HG02678 (cell line): ENCODE measurements at regions not wholly inside any gene's neighbourhood (a gene's known extent, or its start where the extent isn't known, plus 50 kb on each side); places are given as distances from the start of the nearest gene placed in this dataset.

ENCODE experiments used
- ATAC-seq: cut with Tn5 transposase; IDR thresholded peaks from one replicate; pipeline ENCODE4 v1.9.1; 2021; ENCODE audit warnings: mild to moderate bottlenecking, moderate library complexity; ENCODE audit not compliant: unreplicated experiment

DNA sequence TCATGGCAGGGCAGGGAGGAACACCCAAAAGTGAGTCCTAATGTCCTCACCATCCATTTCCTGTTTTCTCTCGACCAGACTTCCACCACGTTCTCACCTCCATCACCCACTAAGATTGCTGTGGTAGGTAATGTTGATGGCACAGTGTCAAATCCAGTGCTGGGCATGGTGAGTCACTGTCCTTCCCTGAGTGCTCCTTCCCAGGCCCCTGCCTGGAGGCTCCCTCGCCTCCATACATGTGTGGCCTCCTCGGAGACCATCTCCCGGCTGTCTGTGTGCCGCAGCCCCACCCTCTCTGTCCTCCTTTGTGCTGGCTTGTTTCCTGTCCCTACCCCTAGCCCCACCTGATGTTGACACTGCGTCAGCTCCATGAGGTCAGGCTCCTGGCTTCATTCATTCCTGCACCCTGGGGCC lies 177.5 kb downstream of the SYK start:
- ATAC-seq = no peak

DNA sequence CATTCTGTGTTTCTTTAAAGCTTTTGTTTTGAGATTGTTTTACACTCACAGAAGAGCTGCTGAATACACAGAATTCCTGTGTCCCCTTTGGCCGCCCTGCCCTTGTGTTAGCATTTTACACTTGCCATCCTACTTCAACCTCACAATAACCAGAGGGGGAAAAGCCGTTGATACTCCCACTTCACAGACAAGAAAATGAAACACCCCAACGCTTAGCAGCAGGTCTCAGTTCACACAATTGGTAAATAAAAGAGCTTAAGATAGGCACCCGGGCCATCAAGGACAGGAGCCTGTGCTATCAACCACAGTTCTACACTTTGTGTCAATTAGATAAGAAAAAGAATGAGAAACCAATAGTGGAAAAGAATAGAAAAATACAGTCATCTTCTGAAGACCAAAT lies 178.0 kb downstream of the SYK start:
- no peak for ATAC-seq

DNA sequence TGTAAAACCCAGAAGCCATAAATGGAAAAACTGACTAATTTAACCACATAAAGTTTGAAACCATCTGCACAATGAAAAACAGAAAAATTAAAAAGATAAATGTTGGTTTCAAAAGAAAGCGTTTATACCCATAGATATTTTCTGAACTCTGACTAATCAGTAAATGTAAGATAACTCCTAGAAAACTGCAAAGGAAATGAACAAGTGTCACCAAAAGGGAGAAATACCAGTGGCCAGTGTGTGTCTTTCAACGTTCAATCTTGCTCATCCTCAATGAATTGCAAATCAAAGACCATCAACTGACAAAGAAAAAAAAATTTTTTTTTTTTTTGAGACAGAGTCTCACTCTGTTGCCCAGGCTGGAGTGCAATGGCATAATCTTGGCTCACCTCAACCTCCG lies 180.1 kb downstream of the SYK start:
- no peak for ATAC-seq

DNA sequence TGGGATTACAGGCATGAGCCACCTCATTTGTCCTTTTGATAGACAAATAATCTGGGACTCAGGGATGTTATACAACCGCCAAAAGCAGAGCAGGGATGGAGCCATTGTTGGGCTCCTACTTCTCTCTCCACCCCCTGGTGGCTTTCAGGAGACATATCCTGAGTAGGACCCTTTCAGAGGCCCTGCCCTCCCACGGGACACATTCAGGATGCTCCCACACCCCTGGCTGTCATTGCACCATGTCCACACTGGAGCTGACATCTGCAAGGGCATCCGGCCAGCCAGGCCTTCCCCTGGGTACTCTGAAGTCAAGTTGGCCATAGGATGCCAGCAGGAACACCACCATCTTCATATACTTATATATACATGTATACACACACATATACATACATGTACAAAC lies 181.8 kb downstream of the SYK start:
- no peak for ATAC-seq

DNA sequence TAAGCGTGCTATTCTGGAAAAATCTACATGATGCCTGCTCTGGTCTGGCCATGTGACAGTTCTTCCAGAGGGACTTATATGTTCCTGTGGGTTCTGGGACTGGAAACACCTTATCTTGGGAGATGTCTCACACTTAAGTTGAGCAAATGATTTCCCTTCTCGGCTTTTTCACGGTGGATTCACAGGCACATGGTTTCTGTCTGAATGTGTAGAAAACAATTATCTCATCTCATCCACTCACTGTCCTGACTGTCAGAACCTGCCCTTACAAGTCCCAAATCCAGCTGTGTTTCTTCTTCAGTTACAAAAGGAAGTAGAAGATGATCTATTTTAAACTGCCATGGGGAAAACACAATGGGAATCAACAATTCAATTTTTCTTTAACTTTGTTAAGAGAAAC lies 184.0 kb downstream of the SYK start:
- no peak for ATAC-seq

DNA sequence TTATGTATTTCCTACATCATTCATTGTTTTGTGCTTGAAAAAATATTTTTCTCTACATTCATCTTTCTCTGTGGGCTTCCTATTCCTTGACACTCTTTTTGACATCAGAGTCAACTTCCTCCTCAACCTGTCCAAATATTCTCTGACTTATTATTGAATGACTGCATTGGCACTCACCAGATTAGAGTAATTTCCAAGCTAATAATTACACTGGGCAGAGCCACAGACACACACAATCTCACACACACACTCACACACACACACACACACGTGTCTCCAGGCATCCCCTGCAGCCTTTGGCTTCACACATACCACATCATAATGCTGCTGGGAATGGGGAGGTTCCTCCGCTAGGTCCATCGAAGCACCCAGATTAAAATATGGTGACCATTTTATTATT lies 184.5 kb downstream of the SYK start:
- no peak for ATAC-seq

DNA sequence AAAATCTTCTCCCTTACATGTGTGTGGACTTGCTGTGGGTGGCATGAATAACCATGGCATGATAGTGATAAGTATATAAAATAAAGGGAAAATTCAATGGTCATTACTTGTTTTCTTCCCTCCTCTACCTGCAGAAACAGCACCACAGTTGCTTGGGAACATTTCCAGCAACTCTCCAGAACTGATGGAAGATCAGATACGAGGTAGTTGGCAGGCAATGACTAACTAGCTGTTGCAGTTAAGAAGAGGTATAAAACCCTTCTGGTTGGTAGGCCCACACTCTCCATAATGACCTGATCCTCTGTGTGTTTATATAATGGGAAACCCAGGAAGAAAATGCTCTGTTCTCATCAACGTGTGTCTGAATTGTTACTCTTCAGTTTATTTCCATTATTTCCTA lies 185.9 kb downstream of the SYK start:
- no peak for ATAC-seq

DNA sequence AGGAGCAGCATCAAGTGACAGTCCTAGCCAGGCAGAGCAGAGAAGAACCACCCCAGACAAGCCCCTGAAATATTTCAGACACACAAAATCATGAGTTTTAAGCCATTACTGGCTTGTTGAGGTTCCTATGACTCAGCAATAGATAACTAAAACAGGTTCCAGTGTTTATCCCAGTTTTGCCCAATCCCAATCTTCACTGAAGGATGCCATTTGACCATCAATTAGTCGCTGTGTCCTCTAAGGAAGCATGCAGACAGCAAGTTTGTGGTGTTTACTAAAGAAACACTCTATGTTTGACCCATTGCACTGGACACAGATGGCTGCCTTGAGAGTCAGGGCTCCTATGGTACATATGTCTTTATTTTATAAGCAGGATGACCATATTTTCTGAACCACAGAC lies 186.7 kb downstream of the SYK start:
- no peak for ATAC-seq

DNA sequence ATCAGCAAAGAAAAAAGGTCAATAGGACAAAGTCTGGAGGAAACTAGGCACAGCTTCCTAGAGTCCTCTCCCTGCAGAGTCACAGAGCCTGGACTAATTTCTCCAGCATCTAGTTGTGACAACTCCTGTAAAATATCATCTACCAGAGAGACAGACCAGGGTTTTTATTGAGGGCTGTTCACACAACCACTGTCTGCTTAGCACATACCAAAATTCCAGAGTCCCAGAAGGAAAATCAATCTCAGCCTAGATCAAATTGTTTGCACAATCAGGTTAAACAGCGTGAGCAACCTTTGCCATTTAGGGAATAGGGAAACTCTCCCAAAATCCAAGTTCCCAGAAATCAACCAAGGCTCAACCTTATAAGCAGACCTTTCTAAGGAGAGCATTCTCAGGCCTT lies 190.3 kb downstream of the SYK start:
- ATAC-seq = no peak

DNA sequence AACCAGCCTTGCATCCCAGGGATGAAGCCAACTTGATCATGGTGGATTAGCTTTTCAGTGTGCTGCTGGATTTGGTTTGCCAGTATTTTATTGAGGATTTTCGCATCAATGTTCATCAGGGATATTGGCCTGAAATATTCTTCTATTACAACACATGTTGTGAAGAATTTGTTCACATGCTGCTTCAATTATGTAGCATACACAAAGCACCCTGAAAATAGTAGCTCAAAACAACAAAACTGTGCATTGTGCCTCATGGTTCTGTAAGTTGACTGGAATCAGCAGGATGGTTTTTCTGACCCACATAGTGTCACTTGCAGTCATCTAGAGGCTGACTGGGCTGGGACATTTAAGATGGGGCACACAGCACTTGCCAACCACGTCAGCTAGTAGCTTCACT lies 193.9 kb downstream of the SYK start:
- no peak for ATAC-seq

DNA sequence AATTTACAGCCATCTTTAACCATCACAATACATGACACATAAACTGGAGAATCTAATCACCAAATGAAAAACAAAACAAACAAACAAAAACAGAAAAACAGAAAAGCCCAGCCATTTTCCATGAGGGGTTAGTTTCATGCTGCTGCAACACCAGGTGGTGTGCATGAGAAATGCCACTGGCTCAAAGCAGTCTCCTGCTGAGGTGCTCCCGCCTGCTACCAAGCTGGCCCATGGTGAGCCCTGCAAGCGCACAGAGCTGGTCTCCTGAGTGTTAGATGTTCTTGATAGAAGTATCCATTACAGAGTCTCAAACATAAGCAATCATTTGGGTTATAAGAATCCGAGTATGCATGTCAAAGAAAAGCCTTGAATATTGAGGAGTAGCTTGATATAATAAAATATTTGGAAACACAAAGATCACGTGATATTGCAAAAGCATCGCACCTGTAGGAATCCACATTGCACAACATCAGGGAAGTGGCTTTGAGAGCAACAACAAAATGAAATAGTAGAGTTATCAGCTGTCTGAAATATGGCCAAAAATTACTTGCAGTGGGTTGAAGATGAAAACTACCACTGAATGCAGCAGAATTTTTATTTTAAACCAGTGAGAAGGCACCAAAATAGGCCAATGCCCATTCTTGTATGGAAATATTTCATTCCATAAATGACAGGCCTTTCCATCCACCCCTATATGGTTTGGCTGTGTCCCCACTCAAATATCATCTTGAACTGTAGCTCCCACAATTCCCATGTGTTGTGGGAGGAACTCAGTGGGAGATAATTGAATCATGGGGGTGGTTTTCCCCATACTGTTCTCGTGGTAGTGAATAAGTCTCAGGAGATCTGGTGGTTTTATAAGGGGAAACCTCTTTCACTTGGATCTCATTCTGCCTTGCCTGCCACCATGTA lies 194.8 kb downstream of the SYK start:
- no peak for ATAC-seq

DNA sequence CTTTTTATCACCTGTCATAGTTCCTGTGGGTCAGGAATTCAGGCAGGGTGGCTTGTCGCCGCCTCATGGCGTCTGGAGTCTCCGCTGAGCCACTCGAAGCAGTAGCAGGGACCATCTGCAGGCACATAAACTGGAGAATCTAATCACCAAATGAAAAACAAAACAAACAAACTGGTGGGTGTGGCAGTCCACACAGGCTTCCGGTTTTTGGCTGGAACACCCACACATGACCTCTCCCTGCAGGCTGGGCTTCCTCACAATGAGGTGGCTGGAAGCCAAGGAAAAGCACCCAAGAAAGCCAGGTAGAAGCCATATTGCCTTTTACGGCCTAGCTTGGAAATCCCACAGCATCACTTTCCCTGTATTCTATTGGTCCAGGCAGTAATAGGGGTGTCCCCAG lies 197.0 kb downstream of the SYK start:
- ATAC-seq = no peak

DNA sequence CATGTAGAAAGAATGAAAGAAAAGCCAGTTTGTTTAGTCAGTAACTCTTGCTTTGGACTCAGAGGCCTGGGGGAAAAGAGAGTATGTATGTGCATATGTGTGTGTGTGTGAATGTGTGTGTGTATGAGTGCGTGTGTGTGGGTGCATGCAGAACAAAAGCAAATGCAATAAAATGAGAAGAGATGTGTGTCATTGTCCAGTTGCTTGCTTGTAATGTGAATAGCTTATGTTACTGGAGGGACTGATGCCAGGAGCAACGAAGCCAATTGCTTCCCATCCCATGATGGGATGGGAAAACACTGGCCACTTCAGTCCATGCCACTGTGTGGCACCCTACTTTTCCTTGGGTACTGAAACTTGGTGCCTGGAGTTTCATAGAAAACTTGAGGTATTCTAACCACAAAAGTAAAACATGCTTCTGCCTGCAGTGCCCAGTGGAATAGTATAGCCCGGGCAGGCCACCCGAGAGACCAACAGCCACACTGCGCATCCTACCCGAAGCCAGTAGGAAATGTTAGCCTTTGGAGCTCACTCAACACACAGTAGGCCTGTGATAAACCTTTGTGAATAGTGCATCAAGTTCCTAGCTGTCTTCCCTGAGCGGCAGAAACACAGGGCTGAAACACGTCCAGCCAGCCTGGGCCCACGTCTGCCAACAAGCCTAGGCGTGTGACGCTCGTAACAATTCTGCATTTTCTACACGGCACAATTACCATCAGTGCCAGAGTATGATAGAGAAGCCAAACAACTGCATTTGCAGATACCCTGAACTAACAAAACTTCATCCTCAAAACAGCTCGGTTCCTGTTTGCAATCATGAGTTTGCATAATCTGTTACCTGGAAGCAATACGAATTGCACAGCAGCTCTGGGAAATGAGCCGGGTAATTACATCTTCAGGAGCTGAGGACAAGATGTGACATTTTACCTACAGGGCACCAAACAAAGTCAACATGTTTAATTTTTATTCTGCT lies 198.1 kb downstream of the SYK start:
- no peak for ATAC-seq

DNA sequence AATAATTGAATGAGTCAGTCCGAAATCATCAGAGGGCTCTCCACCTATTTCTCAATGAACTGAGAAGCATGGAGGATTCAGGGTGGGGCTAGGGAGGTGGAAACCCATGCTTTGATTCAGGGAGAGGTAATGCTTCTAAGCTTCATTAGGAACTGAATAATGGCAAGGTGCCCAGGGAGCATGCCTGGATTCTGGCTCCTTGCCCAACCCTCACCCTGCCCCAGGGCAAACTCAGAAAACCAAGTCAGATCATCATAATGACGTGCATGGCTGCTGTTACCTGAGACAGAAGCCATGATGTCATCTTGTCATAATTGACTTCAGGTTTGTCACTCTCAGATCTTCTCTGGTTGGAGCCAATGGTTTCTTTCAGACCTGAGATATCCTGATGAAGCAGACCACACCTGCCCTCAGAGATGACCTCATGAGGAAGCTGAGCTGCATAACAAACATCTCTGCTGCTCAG lies 199.6 kb downstream of the SYK start:
- no peak for ATAC-seq

DNA sequence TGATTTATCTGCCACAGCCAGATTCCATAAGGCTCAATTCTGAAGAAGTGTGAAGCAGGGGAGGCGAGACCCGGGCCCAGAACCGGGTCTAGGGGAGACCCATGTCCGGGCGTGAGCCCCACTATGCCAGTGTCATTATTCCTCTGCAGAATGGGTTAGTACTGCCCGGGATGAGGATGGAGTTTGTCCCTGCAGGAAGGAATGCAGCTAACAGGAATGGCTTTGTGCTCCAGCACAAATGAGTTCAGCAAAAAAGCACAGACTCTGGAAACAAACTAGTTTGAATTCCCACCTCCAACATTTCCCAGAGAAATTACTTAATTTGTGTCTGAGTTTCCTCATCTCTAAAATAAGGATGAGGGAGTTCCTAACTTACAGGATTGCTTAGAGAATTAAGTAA lies 202.9 kb downstream of the SYK start:
- ATAC-seq = no peak

DNA sequence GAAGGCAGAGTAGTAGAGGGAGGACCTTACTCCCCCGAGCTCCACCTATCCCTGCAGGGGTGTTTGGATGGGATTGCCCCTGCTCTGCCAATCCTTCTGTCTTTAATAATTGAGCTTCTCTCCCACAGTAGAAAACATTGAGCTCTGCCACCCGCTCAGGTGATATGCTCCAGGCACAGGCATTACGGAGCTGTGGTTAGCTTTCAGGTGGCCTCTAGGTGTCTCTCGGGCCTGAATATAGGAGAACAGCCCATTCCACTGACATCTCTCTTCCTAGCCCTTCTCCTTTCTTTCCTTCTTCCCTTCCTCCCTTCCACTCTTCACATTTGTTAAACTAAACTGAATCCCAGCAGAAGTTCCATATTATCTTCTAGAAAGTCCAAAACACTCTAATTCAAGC lies 203.4 kb downstream of the SYK start:
- ATAC-seq = no peak

DNA sequence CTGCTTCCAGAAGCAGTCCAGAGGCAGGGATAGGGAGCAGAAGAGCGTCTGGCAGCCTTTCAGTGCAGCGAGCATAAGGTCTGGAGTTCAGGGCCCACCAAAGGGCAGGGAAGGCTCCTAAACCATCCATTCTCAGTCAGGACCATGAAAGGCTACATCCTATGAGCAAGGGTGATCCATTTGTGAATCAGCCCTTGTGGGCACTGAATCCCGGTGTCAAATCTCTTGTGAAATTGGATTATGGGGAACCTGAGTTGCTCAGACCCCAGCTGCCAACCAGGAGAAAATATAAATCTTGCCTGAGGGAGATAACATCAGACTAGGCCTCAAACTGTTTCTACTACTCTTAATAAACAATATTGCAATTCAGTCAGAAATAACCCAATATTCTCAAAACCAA lies 204.4 kb downstream of the SYK start:
- no peak for ATAC-seq

DNA sequence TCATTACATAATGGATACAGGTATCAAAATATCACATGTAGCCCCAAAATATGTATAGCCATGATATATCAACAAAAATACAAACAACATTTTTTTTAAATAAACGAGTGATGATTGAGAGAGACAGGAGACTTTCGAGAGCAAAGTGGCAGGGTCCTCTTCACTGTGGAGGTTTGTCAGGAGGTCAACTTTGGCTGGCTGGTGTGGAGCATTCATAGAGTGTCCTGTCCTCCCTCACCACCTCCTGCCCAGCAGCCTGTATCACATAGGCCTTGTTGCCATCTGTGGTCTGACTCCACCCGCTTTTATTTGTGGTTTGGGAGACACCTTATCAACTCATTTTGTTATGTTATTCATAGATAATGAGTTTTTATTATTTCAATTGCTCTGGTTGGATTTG lies 206.9 kb downstream of the SYK start:
- ATAC-seq = no peak

DNA sequence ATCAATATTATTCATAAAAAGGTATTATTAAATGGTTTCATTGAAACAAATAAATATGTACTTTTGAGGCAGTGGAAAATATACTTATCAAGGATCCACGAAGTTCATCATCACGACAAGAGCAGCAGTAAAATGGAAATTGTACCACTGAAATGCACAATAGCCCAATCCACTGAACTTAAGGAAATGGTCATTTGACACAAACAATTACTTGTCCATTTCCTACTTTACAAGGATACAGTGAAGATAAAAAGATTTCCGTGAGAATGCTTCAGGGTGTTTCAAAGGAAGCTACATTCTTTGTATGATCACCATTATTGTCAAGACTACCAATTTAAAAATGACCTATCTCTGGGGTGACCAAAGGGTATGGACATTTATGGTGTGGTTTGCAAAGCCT lies 210.3 kb downstream of the SYK start:
- no peak for ATAC-seq

DNA sequence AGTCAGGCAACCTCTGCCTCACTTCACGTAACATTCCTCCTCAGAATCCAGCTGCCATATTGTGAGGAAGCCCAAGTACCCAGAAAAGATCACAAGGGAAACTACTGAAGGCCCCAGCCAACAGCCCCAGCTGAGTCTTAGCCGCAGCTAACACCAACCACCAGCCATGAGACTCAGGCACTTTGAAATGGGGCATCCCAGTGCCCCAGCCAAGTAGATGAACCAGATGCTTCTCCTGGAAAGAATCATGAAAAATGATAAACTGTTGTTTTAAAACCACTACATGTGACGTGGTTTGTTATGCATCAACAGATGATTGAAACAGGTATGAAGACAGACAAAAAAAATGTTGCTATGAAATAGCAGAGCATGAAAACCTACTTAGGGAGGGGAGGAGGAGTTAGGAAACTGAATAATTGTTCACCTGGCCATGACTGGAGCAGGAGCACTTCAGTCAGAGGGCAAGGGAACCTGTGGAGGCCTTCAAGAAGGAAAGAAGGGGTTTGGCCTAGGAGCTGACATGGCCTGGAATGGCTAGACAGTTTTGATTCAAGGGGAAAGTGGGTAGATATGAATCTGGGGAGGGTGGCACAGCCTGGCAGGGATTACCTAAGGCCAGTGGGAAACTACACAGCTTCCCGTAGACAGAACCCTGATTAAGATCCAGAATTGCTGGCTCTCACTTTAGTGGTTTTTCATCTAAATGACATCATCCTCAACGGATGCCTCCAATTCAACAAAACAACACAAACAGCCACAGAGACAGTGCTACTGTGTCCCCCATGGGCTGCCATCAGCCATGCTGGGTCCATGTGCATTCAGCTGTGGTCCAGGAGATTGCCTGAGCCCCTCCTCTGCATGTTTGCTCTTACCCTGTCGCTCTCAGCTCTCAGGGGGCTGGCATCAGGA lies 211.6 kb downstream of the SYK start:
- no peak for ATAC-seq

DNA sequence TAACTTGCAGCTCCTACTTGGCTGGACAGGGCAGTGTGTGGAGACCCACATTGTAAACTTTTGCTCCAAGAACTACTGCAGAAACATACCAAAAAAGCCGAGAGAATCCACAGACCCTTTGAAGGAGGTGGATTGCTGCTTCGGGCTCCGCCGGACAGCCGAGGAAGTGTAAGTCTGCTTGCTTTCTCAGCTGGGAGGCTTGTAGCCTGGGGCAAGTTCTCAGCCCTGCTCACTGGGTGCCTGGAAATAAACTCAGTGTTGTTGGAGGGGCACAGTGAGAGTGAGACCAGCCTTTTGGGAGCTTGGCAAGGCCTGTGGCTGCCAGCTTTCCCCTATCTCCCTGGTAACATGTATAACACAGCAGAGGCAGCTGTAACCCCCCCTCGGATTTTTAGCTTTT lies 215.6 kb downstream of the SYK start:
- ATAC-seq = no peak
